Stomach (tissue), 4 donors: ENCODE measurements at regions not wholly inside any gene's neighbourhood (a gene's known extent, or its start where the extent isn't known, plus 50 kb on each side); places are given as distances from the start of the nearest gene placed in this dataset.

Experiments
- CTCF ChIP-seq, 7 experiments: fragments of 450-650 bp in 4 of 7; fragments of 200-600 bp in 3 of 7; sonication (generic) in 3 of 7; IDR thresholded peaks; one replicate each; pipeline ENCODE4 v1.5.1; 2016 to 2019; ENCODE audit warnings: antibody characterized with exemption in 7 of 7, control low read depth in 2 of 7, mild to moderate bottlenecking in 1 of 7
- POLR2AphosphoS5 ChIP-seq, 3 donors: sonication (generic); formaldehyde crosslinking; IDR thresholded peaks; one replicate each; pipeline ENCODE4 v1.6.1; 2016; ENCODE audit warnings: antibody characterized with exemption in 3 of 3

GRCh38 chr3:191111722-191112121, 87.3 kb upstream of the OSTN start:
- no peak for TF ChIP-seq CTCF (IDR thresholded peaks at IDR 0.05)
- no peak for TF ChIP-seq POLR2AphosphoS5 (IDR thresholded peaks at IDR 0.05)
